ENCODE measurements at regions not wholly inside any gene's neighbourhood (a gene's known extent, or its start where the extent isn't known, plus 50 kb on each side); places are given as distances from the start of the nearest gene placed in this dataset.

- H3K27ac Mint-ChIP-seq: no peak overlapping the region
- H3K9me3 Mint-ChIP-seq: no peaks in the 10 kb centered on the region
- no peak overlapping the region for H3K4me3 Mint-ChIP-seq
- H3K27me3 Mint-ChIP-seq (ENCODE audit: low read depth): peaks cover 31% of the 10 kb centered on the region
- no peaks in the 10 kb centered on the region for H3K36me3 Mint-ChIP-seq
- TF ChIP-seq, protein P1, sequence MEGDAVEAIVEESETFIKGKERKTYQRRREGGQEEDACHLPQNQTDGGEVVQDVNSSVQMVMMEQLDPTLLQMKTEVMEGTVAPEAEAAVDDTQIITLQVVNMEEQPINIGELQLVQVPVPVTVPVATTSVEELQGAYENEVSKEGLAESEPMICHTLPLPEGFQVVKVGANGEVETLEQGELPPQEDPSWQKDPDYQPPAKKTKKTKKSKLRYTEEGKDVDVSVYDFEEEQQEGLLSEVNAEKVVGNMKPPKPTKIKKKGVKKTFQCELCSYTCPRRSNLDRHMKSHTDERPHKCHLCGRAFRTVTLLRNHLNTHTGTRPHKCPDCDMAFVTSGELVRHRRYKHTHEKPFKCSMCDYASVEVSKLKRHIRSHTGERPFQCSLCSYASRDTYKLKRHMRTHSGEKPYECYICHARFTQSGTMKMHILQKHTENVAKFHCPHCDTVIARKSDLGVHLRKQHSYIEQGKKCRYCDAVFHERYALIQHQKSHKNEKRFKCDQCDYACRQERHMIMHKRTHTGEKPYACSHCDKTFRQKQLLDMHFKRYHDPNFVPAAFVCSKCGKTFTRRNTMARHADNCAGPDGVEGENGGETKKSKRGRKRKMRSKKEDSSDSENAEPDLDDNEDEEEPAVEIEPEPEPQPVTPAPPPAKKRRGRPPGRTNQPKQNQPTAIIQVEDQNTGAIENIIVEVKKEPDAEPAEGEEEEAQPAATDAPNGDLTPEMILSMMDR (IDR thresholded peaks at IDR 0.05; ENCODE audit: unreplicated experiment): no peak
- peaks cover 2% of the 10 kb centered on the region for H3K4me1 Mint-ChIP-seq
- DNase-seq (ENCODE audit: low spot score in 2 of 2, unreplicated experiment in 2 of 2): no peak
Measured at GRCh38 chr2:56754066-56754615, 570.4 kb downstream of the CCDC85A start.

- DNase-seq (ENCODE audit: low spot score in 2 of 2, unreplicated experiment in 2 of 2): no peak
- Mint-ChIP-seq H3K27me3 (ENCODE audit: low read depth) (peaks cover 27% of the 10 kb centered on the region), H3K4me1 (peaks cover 2% of the 10 kb centered on the region), H3K36me3 (no peaks in the 10 kb centered on the region), H3K27ac (no peak overlapping the region), H3K9me3 (peaks cover 3% of the 10 kb centered on the region), H3K4me3 (no peak overlapping the region)
- TF ChIP-seq, protein P1 (IDR thresholded peaks at IDR 0.05; ENCODE audit: unreplicated experiment): no peak
Measured at GRCh38 chr2:56754627-56755026, 570.8 kb downstream of the CCDC85A start.

GRCh38 chr2:56757884-56758545 is 574.2 kb downstream of the CCDC85A start:
- Mint-ChIP-seq H3K27me3 (ENCODE audit: low read depth) (peaks cover 21% of the 10 kb centered on the region), H3K9me3 (peaks cover 18% of the 10 kb centered on the region), H3K4me1 (peaks cover 2% of the 10 kb centered on the region), H3K36me3 (no peaks in the 10 kb centered on the region), H3K27ac (no peak overlapping the region), H3K4me3 (no peak overlapping the region)
- DNase-seq (ENCODE audit: low spot score in 2 of 2, unreplicated experiment in 2 of 2): no peak
- TF ChIP-seq, protein P1 (IDR thresholded peaks at IDR 0.05; ENCODE audit: unreplicated experiment): no peak

DNA sequence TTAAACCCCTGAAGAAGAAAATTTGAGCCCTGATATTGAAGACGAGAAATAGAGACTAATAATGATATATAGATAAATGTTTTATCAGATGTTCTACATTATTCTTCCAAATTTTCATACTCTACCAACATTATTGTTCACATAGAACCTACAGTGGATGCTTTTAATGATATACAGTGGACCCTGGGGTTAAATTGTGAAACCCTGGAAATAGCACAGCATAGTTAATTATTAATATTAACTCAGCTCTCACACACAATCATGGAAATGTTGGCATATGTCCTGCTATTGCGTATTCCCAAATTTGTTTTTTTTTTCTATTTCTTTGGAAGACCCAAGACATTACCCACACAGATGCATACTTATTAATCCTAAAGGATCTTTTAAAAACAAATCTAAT is 579.9 kb downstream of the CCDC85A start:
- H3K27me3 Mint-ChIP-seq (ENCODE audit: low read depth): peaks cover 6% of the 10 kb centered on the region
- peaks cover 18% of the 10 kb centered on the region for H3K9me3 Mint-ChIP-seq
- DNase-seq (ENCODE audit: low spot score in 2 of 2, unreplicated experiment in 2 of 2): no peak
- no peaks in the 10 kb centered on the region for H3K36me3 Mint-ChIP-seq
- H3K4me3 Mint-ChIP-seq: no peak overlapping the region
- H3K27ac Mint-ChIP-seq: no peak overlapping the region
- TF ChIP-seq, protein P1 (IDR thresholded peaks at IDR 0.05; ENCODE audit: unreplicated experiment): no peak
- no peaks in the 10 kb centered on the region for H3K4me1 Mint-ChIP-seq

DNA sequence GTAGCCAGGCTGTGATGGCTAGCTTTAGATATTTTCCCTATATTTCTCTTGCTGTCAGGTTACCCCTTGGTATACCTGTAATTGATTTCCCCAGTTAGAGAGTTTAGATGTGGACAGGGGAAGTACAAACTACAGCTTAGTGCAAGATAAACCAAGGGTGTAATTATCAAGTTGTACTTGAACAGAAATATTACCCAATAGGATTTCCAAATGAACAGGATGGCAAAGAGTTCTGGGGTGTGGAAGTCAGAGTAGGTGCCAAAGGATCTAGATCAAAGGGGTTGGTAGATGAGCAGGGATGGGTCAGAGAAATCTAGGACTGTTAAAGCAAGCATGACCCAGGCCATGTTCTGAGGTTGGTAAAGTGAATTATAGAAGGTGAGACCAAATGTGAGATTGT is 585.2 kb downstream of the CCDC85A start:
- DNase-seq (ENCODE audit: low spot score in 2 of 2, unreplicated experiment in 2 of 2): no peak
- H3K36me3 Mint-ChIP-seq: no peaks in the 10 kb centered on the region
- no peaks in the 10 kb centered on the region for H3K4me1 Mint-ChIP-seq
- TF ChIP-seq, protein P1 (IDR thresholded peaks at IDR 0.05; ENCODE audit: unreplicated experiment): no peak
- H3K27ac Mint-ChIP-seq: no peak overlapping the region
- H3K4me3 Mint-ChIP-seq: no peak overlapping the region
- peaks cover 17% of the 10 kb centered on the region for H3K9me3 Mint-ChIP-seq
- peaks cover 6% of the 10 kb centered on the region for H3K27me3 Mint-ChIP-seq (ENCODE audit: low read depth)
